SU-DHL-6 (cell line): ENCODE measurements at regions not wholly inside any gene's neighbourhood (a gene's known extent, or its start where the extent isn't known, plus 50 kb on each side); places are given as distances from the start of the nearest gene placed in this dataset.

ENCODE experiments used
- EZH2phosphoT487 ChIP-seq: fragments of 200-600 bp; sonication (generic), shearing (Covaris generic); conservative IDR thresholded peaks from 2 replicates; pipeline ENCODE4 v1.6.1; 2018; ENCODE audit warnings: mild to moderate bottlenecking, antibody characterized with exemption, low read length, moderate library complexity, mixed read lengths
- TF ChIP-seq, protein P1 (sequence below): fragments of 200-600 bp; sonication (generic); IDR thresholded peaks from one replicate; pipeline ENCODE4 v1.5.1; 2017; ENCODE audit warnings: antibody characterized with exemption, mild to moderate bottlenecking, low read length, moderate library complexity; ENCODE audit not compliant: insufficient read depth, poor library complexity, severe bottlenecking

- TF ChIP-seq, protein P1, sequence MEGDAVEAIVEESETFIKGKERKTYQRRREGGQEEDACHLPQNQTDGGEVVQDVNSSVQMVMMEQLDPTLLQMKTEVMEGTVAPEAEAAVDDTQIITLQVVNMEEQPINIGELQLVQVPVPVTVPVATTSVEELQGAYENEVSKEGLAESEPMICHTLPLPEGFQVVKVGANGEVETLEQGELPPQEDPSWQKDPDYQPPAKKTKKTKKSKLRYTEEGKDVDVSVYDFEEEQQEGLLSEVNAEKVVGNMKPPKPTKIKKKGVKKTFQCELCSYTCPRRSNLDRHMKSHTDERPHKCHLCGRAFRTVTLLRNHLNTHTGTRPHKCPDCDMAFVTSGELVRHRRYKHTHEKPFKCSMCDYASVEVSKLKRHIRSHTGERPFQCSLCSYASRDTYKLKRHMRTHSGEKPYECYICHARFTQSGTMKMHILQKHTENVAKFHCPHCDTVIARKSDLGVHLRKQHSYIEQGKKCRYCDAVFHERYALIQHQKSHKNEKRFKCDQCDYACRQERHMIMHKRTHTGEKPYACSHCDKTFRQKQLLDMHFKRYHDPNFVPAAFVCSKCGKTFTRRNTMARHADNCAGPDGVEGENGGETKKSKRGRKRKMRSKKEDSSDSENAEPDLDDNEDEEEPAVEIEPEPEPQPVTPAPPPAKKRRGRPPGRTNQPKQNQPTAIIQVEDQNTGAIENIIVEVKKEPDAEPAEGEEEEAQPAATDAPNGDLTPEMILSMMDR = no peak
- no peak for TF ChIP-seq EZH2phosphoT487
Observed at GRCh38 chrX:63012574-63012973, 338.6 kb downstream of the SPIN4 start.
